Brain microvascular endothelial cell (primary cell): ENCODE measurements at regions not wholly inside any gene's neighbourhood (a gene's known extent, or its start where the extent isn't known, plus 50 kb on each side); places are given as distances from the start of the nearest gene placed in this dataset.

Source experiments
- DNase-seq: peaks from one replicate; pipeline ENCODE4 v3.0.0-alpha.2; 2020
- H3K27ac ChIP-seq: fragments of 250-450 bp; sonication (Bioruptor Pico); 2 replicates; pipeline ENCODE4 v1.5.1; 2020; ENCODE audit warnings: mild to moderate bottlenecking, moderate library complexity
- H3K27me3 ChIP-seq: fragments of 250-450 bp; sonication (Bioruptor Pico); replicated peaks from 2 replicates; pipeline ENCODE4 v1.5.1; 2020; ENCODE audit warnings: mild to moderate bottlenecking
- H3K36me3 ChIP-seq: fragments of 250-450 bp; sonication (Bioruptor Pico); replicated peaks from 2 replicates; pipeline ENCODE4 v1.5.1; 2020; ENCODE audit warnings: mild to moderate bottlenecking
- H3K4me3 ChIP-seq: 2 replicates; pipeline ENCODE4 v1.5.1; 2011; ENCODE audit warnings: low read depth, mild to moderate bottlenecking, control low read depth, low read length, moderate library complexity
- in situ Hi-C: cut with HindIII; loops from 2 replicates; pipeline ENCODE4 v1.10.0; 2017; ENCODE audit warnings: low sequenced_read_pairs, low pct_ligation_motif_present
- TF ChIP-seq, protein P1 (sequence below): IDR thresholded peaks from 2 replicates; pipeline ENCODE4 v1.5.1; 2011; ENCODE audit warnings: low read depth, mild to moderate bottlenecking, moderate library complexity, low read length, control low read depth, inconsistent platforms; ENCODE audit errors: missing control alignments

DNA sequence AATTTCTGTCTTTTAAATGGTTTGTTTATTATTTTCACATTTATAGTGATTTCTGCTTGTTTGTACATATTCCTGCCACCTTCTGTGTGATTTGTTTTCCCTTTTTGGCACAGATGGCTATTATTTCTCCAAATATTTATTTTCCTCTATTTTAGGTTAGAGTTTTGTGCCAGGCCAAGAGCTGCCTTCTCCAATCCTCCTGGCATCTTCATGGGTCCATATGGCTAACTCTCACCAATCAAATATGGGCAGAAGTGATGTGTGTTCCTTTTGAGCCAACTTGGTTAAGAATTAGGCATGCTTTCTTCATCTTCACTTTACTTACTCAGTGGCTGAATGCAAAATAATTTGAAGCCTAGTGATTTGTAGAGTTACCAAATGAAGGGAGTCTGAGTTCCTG lies 697.1 kb upstream of the CELF4 start:
- Histone ChIP-seq H3K4me3 (no peak overlapping the region), H3K36me3 (no peaks in the 10 kb centered on the region), H3K27ac (no peak overlapping the region), H3K27me3 (no peaks in the 10 kb centered on the region)
- in situ Hi-C loops: no loop called here
- no peak for DNase-seq
- TF ChIP-seq, protein P1, sequence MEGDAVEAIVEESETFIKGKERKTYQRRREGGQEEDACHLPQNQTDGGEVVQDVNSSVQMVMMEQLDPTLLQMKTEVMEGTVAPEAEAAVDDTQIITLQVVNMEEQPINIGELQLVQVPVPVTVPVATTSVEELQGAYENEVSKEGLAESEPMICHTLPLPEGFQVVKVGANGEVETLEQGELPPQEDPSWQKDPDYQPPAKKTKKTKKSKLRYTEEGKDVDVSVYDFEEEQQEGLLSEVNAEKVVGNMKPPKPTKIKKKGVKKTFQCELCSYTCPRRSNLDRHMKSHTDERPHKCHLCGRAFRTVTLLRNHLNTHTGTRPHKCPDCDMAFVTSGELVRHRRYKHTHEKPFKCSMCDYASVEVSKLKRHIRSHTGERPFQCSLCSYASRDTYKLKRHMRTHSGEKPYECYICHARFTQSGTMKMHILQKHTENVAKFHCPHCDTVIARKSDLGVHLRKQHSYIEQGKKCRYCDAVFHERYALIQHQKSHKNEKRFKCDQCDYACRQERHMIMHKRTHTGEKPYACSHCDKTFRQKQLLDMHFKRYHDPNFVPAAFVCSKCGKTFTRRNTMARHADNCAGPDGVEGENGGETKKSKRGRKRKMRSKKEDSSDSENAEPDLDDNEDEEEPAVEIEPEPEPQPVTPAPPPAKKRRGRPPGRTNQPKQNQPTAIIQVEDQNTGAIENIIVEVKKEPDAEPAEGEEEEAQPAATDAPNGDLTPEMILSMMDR: no peak

DNA sequence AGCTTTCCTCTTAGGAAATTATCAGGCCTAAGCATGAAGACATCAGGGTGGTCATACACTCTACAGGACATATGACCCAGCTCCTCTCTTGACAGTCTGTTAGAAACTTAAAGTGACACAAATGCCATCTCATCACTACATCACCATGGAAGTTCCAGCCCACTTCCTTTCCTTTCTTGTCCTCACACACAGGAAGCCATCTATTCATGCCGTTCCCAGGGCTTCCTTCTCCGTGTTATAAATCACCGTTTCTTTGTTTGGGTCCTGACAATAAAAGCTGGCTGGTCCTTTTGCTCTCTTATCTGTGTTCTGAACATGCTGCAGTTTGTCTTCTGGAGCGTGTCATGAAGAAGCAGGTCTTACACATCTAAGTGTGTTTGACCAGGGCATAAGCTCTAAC lies 692.1 kb upstream of the CELF4 start:
- no peak overlapping the region for H3K4me3 ChIP-seq
- TF ChIP-seq, protein P1: no peak
- H3K27ac ChIP-seq: no peak overlapping the region
- in situ Hi-C loops: no loop called here
- no peak for DNase-seq
- H3K27me3 ChIP-seq: no peaks in the 10 kb centered on the region
- H3K36me3 ChIP-seq: no peaks in the 10 kb centered on the region

GRCh38 chr18:38256366-38256765 lies 690.8 kb upstream of the CELF4 start:
- no peak overlapping the region for H3K4me3 ChIP-seq
- no peak overlapping the region for H3K27ac ChIP-seq
- H3K36me3 ChIP-seq: no peaks in the 10 kb centered on the region
- DNase-seq: peak; percentile 7
- H3K27me3 ChIP-seq: no peaks in the 10 kb centered on the region
- in situ Hi-C loops: no loop called here
- TF ChIP-seq, protein P1: no peak

- DNase-seq: no peak
- TF ChIP-seq, protein P1: no peak
- Histone ChIP-seq H3K27me3 (no peaks in the 10 kb centered on the region), H3K4me3 (no peak overlapping the region), H3K27ac (no peak overlapping the region), H3K36me3 (no peaks in the 10 kb centered on the region)
- in situ Hi-C loops: no loop called here
Measured at GRCh38 chr18:38250971-38251370, 685.4 kb upstream of the CELF4 start.

DNA sequence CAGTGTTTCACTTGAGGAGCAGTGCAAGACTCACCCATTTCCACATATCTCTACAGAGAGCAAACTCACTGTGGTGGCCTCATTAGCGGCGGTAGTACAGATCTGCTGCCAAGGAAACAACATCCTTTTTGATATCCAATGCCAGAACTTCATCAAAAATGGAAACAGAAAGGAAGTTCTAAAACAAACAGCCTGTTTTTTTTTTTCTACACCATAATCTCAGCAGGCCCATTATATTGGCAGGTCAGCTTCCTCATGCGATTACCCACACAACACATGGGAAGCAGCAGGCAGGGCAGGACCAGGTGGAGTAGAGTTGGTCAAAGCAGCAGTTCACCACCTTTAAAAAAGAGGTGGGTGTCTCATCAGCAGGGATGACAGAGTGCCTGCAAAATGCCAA lies 678.9 kb upstream of the CELF4 start:
- in situ Hi-C loops: no loop called here

GRCh38 chr18:38243291-38243690 lies 677.7 kb upstream of the CELF4 start:
- in situ Hi-C loops: no loop called here
- Histone ChIP-seq H3K4me3 (no peak overlapping the region), H3K27ac (no peak overlapping the region), H3K36me3 (no peaks in the 10 kb centered on the region), H3K27me3 (no peaks in the 10 kb centered on the region)
- DNase-seq: no peak
- TF ChIP-seq, protein P1: no peak

More for the DNA sequence above, 678.9 kb upstream of the CELF4 start:
- no peaks in the 10 kb centered on the region for H3K36me3 ChIP-seq
- TF ChIP-seq, protein P1: no peak
- no peak overlapping the region for H3K4me3 ChIP-seq
- no peak overlapping the region for H3K27ac ChIP-seq
- H3K27me3 ChIP-seq: no peaks in the 10 kb centered on the region
- DNase-seq: no peak
